ENCODE measurements at regions not wholly inside any gene's neighbourhood (a gene's known extent, or its start where the extent isn't known, plus 50 kb on each side); places are given as distances from the start of the nearest gene placed in this dataset.

GRCh38 chr13:97692628-97693027 lies 258.7 kb downstream of the RAP2A start:
- Histone ChIP-seq H3K9ac (ENCODE audit: extremely low read depth, low read length, poor library complexity, severe bottlenecking) (no peak overlapping the region), H3K4me1 (ENCODE audit: control insufficient read depth, insufficient read depth, low read length) (no peaks in the 10 kb centered on the region), H3K27ac (ENCODE audit: low read depth, low read length) (no peak overlapping the region), H3K36me3 (ENCODE audit: control insufficient read depth, insufficient read depth, low read length) (no peaks in the 10 kb centered on the region), H3K27me3 (ENCODE audit: control insufficient read depth, insufficient read depth, low read length, poor library complexity, severe bottlenecking) (no peaks in the 10 kb centered on the region), H3K9me3 (ENCODE audit: control insufficient read depth, low read length) (peaks cover 20% of the 10 kb centered on the region), H3K4me3 (ENCODE audit: low read length) (no peak overlapping the region)
- no peaks in the 10 kb centered on the region for H3K4me1 Mint-ChIP-seq
- H3K27me3 Mint-ChIP-seq (ENCODE audit: insufficient read depth) = no peaks in the 10 kb centered on the region
- no peak overlapping the region for H3K27ac Mint-ChIP-seq
- peaks cover 26% of the 10 kb centered on the region for H3K9me3 Mint-ChIP-seq
- H3K36me3 Mint-ChIP-seq (ENCODE audit: low read depth) = no peaks in the 10 kb centered on the region
- TF ChIP-seq CTCF (conservative IDR thresholded peaks at IDR 0.05) = no peak
- WGBS, 2 experiments (ENCODE audit: insufficient coverage in 1 of 2, insufficient read length in 1 of 2) = 97 to 100% methylated on average over 1 to 2 of the region's 2 CpGs
- no peak for DNase-seq
- no peak overlapping the region for H3K4me3 Mint-ChIP-seq

- TF ChIP-seq CTCF (conservative IDR thresholded peaks at IDR 0.05) = no peak
- Histone ChIP-seq H3K27me3 (ENCODE audit: control insufficient read depth, insufficient read depth, low read length, poor library complexity, severe bottlenecking) (no peaks in the 10 kb centered on the region), H3K4me3 (ENCODE audit: low read length) (no peak overlapping the region), H3K27ac (ENCODE audit: low read depth, low read length) (no peak overlapping the region), H3K9me3 (ENCODE audit: control insufficient read depth, low read length) (no peaks in the 10 kb centered on the region), H3K9ac (ENCODE audit: extremely low read depth, low read length, poor library complexity, severe bottlenecking) (no peak overlapping the region), H3K4me1 (ENCODE audit: control insufficient read depth, insufficient read depth, low read length) (no peaks in the 10 kb centered on the region), H3K36me3 (ENCODE audit: control insufficient read depth, insufficient read depth, low read length) (no peaks in the 10 kb centered on the region)
- Mint-ChIP-seq H3K4me1 (no peaks in the 10 kb centered on the region), H3K27ac (no peak overlapping the region), H3K27me3 (ENCODE audit: insufficient read depth) (no peaks in the 10 kb centered on the region), H3K4me3 (no peak overlapping the region), H3K9me3 (peaks cover 10% of the 10 kb centered on the region), H3K36me3 (ENCODE audit: low read depth) (no peaks in the 10 kb centered on the region)
- WGBS, 2 experiments (ENCODE audit: insufficient coverage in 1 of 2, insufficient read length in 1 of 2) = 93 to 96% methylated on average over 4 to 6 of the region's 6 CpGs
- no peak for DNase-seq
These were observed 257.8 kb upstream of the IPO5 start for GRCh38 chr13:97695684-97696083.

GRCh38 chr13:97696921-97697320 lies 256.6 kb upstream of the IPO5 start:
- Mint-ChIP-seq H3K36me3 (ENCODE audit: low read depth) (no peaks in the 10 kb centered on the region), H3K4me1 (no peaks in the 10 kb centered on the region), H3K27me3 (ENCODE audit: insufficient read depth) (no peaks in the 10 kb centered on the region), H3K9me3 (peaks cover 7% of the 10 kb centered on the region), H3K27ac (no peak overlapping the region), H3K4me3 (no peak overlapping the region)
- no peak overlapping the region for H3K4me3 ChIP-seq (ENCODE audit: low read length)
- H3K9me3 ChIP-seq (ENCODE audit: control insufficient read depth, low read length) = peaks cover 2% of the 10 kb centered on the region
- no peaks in the 10 kb centered on the region for H3K36me3 ChIP-seq (ENCODE audit: control insufficient read depth, insufficient read depth, low read length)
- no peak for TF ChIP-seq CTCF (conservative IDR thresholded peaks at IDR 0.05)
- DNase-seq = no peak
- H3K9ac ChIP-seq (ENCODE audit: extremely low read depth, low read length, poor library complexity, severe bottlenecking) = no peak overlapping the region
- WGBS, 2 experiments (ENCODE audit: insufficient coverage in 1 of 2, insufficient read length in 1 of 2) = 90% methylated on average over 2 of the region's 2 CpGs; no CpG with 5 or more reads in 1 of the 2 experiments
- no peaks in the 10 kb centered on the region for H3K27me3 ChIP-seq (ENCODE audit: control insufficient read depth, insufficient read depth, low read length, poor library complexity, severe bottlenecking)
- H3K4me1 ChIP-seq (ENCODE audit: control insufficient read depth, insufficient read depth, low read length) = no peaks in the 10 kb centered on the region
- no peak overlapping the region for H3K27ac ChIP-seq (ENCODE audit: low read depth, low read length)

Measured in endodermal cell (in vitro differentiated cells).